NT2/D1 (cell line): ENCODE measurements at regions not wholly inside any gene's neighbourhood (a gene's known extent, or its start where the extent isn't known, plus 50 kb on each side); places are given as distances from the start of the nearest gene placed in this dataset.

Experiments used
- SUZ12 ChIP-seq: IDR thresholded peaks from 2 replicates; pipeline ENCODE4 v1.6.1; 2011; ENCODE audit not compliant: insufficient read length, insufficient read depth; ENCODE audit errors: extremely low read depth
- YY1 ChIP-seq: IDR thresholded peaks from 2 replicates; pipeline ENCODE4 v1.6.1; 2011; ENCODE audit not compliant: insufficient read length, insufficient read depth
- ZNF274 ChIP-seq: IDR thresholded peaks from 2 replicates; pipeline ENCODE4 v1.6.1; 2011; ENCODE audit warnings: mild to moderate bottlenecking, low read depth, low read length

DNA sequence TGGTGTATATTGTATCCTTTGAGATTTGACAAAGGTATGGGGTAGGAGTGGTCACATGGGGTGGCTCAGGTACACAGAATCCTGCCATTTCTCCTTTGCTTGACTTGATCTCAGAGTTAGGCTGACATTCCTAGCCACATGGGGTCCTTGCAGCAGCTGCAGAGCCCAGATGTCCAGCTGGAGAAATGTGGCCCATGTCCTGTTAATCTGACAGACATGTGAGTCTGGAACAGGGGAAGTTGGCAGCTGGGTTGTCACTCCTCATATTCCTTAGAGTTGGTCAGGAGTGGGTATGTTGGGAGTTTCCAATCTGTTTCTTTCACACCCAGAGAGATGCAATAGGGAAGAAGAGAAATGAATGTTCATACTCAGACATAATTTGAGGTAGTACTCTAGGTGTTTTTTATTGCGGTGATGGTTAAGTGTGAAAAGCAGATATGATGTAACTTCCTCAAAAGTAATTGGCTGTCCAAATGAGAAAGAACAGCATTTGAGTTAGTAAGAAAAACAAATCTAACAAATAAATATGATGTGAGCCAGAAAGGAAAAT is 402.6 kb upstream of the MEIS1 start:
- TF ChIP-seq YY1 (no peak), ZNF274 (no peak), SUZ12 (no peak)
